NCI-H526 (cell line): ENCODE measurements at regions not wholly inside any gene's neighbourhood (a gene's known extent, or its start where the extent isn't known, plus 50 kb on each side); places are given as distances from the start of the nearest gene placed in this dataset.
"Not testable (repeated sequence)": the region's sequence is repeated elsewhere in the genome, so short reads cannot be mapped to it uniquely, and the experiment has no call there.

ENCODE experiments used
- DNase-seq, 2 experiments: peaks; one replicate each; lab custom pipeline; 2025; lab: John Stamatoyannopoulos, UW

GRCh38 chr12:4822572-4822971 is 87.1 kb upstream of the KCNA1 start:
- DNase-seq = no peak

DNA sequence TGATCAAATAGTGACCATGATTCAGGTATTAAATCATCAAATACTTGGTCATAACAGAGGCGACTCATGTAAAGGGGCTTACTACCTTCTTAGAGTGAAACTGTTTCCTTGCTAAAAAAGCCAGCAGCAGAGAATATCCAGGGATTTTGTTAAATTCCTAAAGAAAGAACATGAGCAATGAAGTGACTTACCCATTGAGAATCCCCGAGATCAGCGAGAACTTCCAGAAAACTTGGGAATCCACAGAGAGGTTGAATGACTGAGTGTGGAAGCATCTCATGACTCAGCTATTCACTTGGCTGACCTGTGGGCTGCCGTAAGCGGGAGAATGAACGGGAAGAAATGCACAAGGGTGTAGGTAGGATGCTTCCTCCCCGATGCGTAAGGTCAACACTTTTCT is 85.3 kb upstream of the KCNA1 start:
- no peak for DNase-seq

GRCh38 chr12:4825011-4825858 is 84.5 kb upstream of the KCNA1 start:
- no peak for DNase-seq

DNA sequence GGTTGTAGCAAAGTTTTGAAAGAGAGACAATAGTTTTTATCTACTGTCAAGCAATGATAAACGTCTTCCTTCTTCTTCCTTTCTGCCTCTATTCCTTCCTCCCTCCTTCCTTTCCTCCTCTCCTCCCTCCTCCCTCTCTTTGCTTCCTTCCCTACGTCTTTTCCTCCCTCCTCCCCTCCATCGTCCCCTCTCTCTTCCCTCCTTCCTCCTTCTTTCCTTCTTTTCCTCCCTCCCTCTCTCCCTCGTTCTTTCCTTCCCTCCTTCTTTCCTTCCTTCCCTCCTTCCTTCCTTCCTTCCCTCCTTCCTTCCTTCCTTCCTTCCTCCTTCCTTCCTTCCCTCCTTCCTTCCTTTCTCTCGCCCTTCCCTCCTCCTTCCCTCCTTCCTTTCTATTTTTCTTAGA is 82.8 kb upstream of the KCNA1 start:
- DNase-seq = no peak

GRCh38 chr12:4828176-4828575 is 81.5 kb upstream of the KCNA1 start:
- DNase-seq = no peak

- DNase-seq = no peak
Observed at GRCh38 chr12:4829161-4829792, 80.4 kb upstream of the KCNA1 start.

DNA sequence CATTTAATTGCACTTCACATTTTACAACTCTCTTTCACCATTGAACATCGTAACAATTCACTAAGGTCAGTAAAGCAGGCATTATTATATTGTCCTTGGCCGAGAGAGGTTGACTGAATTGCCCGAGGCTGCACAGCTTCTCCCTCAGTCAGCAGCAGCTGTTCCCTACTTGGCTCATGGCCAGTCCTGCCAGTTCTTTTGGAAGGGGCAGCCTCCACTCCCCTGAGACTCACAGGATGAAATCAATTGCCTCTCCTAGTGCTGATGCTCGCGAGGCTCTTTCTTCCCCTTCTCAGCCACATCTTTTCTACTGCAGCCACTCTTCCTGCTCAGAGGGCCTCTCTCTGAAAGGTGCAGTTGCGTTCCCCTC is 79.9 kb upstream of the KCNA1 start:
- no peak for DNase-seq

- no peak for DNase-seq
Observed at GRCh38 chr12:4830556-4831210, 79.0 kb upstream of the KCNA1 start.

DNA sequence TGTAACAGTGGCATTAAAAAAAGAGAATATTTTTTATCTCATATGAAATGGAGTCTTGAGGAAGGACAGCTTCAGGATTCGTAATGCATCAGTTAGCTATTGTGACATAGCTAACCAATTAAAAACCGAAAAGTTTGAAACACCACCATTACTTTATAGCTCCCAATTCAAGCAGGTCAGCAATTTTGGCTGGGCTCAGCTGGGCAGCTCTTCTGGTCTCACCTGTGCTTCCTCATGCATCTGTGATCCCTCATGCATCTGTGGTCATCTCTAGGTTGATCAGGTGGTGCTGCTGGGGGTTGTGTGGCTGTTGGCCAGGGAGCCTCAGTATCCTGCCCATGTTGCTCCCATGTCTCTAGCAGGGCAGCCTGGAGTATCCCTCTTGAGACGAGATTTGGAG is 76.7 kb upstream of the KCNA1 start:
- no peak for DNase-seq

- no peak for DNase-seq
Observed at GRCh38 chr12:4833524-4833923, 76.2 kb upstream of the KCNA1 start.

DNA sequence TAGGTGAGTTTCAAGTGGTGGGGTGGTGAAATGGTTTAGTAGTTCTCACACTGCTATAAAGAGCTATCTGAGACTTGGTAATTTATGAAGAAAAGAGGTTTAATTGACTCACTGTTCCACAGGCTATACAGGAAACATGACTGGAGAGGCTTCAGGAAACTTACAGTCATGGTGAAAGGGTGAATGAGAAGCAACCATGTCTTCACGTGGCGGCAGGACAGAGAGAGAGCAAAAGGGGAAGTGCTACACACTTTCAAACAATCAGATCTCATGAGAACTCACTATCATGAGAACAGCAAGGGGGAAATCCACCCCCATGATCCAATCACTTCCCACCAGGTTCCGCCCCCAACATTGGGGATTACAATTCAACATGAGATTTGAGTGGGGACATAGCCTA is 67.3 kb upstream of the KCNA1 start:
- DNase-seq = not testable (repeated sequence)

DNA sequence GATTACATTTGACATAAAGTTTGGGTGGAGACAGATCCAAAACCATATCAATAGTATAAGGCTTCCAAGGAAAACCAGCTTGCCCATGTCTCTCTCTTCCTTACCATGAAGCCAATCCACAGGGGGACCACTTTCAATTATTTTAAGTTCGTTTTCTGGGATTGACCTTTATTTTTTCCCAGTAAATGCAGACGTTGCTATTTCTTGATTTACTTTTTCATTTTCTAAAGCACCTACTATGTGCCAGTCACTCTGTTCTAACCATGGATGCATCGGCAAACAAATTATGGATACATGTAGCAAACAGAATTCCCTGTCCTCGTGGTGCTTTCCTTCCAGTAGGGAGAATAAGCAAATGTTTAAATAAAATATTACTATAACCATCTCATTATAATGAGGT is 65.8 kb upstream of the KCNA1 start:
- no peak for DNase-seq

DNA sequence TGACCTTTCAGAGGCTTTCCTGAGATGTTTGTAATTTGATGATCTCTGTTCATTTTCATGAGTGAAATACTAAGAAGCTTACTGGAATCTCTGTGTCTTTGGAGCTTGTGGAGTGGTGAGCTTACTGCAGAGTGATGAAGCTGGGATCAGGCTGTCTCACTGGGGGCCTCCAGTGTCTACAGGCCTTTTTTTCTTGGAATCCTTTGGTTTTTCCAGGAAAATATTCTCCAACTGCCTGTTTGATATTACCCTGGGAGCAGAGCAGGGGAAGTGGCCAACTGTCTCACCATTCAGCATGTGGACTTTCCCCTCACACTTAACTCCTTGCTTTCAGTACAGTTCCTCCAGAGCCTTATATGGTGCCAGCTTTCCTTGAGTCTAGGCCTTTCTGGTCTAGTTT is 62.0 kb upstream of the KCNA1 start:
- DNase-seq = no peak

DNA sequence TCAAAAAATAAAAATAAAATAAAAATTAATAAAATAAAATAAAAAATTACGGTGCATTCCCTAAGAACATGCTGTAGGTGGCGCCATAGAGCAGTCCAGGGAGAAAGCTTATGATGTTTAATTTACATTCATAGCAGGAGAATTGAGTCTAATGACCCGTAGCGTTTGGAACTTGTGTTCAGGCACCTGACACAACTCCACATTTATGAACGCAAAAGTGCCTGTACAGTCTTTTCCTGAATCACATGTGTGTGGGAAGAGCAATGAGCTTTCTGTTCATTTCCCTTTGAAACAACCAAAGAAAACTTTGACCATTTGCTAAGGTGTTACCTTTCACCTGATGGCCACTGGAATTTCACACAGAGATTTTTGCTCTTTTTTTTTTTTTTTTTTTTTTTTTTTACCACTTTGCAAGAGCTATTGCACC is 60.6 kb upstream of the KCNA1 start:
- peak; percentile 13 to 63 for DNase-seq

- no peak for DNase-seq
Observed at GRCh38 chr12:4849795-4850345, 59.8 kb upstream of the KCNA1 start.

- DNase-seq = no peak
Observed at GRCh38 chr12:4850857-4851380, 58.8 kb upstream of the KCNA1 start.

GRCh38 chr12:4852308-4852707 is 57.4 kb upstream of the KCNA1 start:
- no peak for DNase-seq

DNA sequence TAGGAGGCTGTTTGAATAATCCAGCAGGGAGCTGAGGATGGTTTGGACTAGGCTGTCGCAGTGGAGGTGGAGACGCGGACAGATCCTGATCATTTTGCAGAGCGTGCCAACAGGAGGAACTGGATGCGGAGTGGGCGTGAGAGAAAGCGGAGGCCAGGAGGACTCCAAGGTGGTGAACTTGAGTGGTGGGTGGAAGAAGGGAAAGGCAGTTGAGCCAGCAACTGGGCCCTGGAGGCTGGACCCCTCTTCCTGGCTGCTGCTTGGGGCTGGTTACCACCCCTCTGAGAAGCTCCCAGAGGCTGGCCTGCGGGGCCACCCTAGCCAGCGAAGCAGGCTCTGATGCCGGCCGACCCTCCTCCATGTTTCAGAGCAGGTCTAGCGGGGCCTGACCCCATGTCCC is 56.8 kb upstream of the KCNA1 start:
- DNase-seq = no peak

- DNase-seq = peak; percentile 49 to 86
Observed at GRCh38 chr12:4855121-4855924, 54.4 kb upstream of the KCNA1 start.

DNA sequence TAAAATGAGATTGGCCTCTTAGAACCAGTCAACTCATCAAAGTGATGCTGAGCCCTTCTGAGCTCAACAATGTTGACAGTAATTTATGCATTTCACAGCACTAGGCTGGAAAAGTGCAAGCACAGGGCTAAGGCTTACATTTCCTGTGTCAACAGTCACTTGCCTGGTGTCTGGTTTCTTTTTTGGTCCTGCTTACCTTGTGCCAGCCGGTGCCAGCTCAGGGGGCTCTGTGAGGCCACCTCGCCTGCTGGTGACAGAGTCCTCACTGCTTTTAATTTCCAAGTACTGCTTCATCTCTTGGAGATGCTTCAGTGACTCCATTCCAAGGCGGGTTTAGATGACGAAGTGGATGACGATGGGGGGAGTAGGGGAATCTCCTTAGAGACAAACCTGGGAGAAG is 53.1 kb upstream of the KCNA1 start:
- no peak for DNase-seq

- DNase-seq = peak; percentile 58 to 85
Observed at GRCh38 chr12:4857472-4858291, 52.0 kb upstream of the KCNA1 start.
